ENCODE measurements at regions not wholly inside any gene's neighbourhood (a gene's known extent, or its start where the extent isn't known, plus 50 kb on each side); places are given as distances from the start of the nearest gene placed in this dataset.

- TF ChIP-seq, protein P1, sequence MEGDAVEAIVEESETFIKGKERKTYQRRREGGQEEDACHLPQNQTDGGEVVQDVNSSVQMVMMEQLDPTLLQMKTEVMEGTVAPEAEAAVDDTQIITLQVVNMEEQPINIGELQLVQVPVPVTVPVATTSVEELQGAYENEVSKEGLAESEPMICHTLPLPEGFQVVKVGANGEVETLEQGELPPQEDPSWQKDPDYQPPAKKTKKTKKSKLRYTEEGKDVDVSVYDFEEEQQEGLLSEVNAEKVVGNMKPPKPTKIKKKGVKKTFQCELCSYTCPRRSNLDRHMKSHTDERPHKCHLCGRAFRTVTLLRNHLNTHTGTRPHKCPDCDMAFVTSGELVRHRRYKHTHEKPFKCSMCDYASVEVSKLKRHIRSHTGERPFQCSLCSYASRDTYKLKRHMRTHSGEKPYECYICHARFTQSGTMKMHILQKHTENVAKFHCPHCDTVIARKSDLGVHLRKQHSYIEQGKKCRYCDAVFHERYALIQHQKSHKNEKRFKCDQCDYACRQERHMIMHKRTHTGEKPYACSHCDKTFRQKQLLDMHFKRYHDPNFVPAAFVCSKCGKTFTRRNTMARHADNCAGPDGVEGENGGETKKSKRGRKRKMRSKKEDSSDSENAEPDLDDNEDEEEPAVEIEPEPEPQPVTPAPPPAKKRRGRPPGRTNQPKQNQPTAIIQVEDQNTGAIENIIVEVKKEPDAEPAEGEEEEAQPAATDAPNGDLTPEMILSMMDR (conservative IDR thresholded peaks at IDR 0.05): no peak
- TF ChIP-seq ZFX (IDR thresholded peaks at IDR 0.05): no peak
Measured at GRCh38 chr22:17269607-17270261, 50.5 kb upstream of the ADA2 start.
